Stimulated activated CD4-positive, alpha-beta T cell treated with anti-CD3 and anti-CD28 coated beads, Interleukin-1b, Interleukin-23, amount 100 ng/mL, for 1 hour (primary cell): ENCODE measurements at regions not wholly inside any gene's neighbourhood (a gene's known extent, or its start where the extent isn't known, plus 50 kb on each side); places are given as distances from the start of the nearest gene placed in this dataset.

ENCODE experiments used
- DNase-seq, 2 donors: peaks; one replicate each; pipeline ENCODE4 v3.0.0-alpha.2; 2020; ENCODE audit warnings: low read depth in 2 of 2

DNA sequence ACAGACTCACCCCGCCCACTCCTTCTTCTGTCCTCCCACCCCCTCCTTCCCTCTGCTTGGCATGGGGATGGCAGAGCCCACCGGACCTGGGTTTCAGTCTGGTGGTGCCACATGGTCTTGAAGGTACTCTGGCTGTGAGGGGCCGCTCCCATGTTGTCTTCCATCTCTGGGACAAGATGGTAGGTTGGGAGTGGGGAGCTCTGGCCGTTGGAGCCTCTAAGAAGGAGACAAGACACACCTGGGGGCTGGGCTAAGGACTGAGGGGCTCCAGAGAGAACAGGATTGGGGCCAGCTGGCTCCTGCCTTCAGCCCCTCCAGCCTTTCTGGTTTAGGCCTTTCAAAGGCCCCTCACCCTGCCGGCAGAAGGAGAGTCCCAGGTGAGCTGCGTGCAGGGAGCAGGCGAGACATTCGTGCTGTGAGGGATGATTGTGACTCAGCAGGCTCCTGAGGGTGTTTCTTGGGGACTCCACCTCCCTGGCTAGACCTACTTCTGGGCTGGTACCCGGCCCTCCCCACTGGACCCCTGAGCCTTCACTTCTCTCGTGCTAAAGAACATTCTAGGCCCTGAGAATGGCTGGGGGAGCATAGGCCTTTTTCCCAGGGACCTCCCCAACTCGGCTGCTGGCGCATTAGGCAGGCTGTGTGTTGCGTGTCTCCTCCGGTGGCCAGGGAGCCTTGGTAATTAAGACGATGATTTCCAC is 128.2 kb upstream of the HAAO start:
- no peak for DNase-seq

DNA sequence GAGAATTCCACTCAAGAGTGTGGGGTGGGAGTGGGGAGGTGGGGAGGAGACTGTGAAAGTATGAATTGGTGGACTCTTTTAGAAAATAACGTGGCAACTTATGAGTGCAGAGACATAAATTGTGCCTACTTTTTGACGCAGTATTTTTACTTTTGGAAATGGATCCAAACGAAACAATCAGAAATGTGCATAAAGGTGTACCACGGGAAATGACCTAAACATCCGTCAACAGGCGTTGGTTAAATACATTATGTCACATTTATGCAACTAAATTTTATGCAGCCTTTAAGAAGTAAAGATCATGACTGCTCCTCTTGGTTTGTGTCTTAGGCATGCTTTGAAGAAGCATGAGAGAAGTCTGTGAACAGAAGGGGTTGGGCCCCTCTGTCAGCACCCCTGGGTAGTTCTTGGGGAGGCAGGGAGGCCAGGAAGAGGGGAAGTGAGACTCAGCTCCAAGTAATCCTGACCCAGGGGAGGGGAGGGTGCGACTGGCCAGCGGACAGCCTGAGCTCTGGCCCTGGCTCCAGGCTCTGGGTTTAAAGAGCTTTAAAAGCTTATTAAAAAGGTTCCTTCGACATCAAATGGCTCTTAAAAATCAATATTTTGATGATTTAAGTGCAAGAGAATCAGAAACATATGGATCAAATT is 126.4 kb upstream of the HAAO start:
- no peak for DNase-seq

DNA sequence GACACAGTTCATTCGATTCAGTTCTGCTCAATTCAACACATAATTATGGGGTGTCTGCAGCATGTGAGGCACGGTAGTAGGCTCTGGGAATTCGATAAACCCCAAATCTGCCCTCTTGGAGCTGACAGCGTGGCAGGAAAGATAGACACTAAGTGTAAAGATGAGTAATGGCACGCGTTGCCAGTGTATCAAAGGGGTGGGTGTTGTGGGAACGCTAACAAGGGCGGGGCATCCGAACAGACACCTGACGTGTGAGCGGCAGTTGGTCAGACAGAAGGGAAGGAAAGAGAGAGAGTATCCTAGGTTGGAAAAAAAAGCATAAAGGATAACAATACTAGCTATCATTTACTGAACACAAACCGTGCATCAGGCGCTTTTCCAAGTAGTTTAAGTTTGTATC is 125.7 kb upstream of the HAAO start:
- DNase-seq, result no peak

DNA sequence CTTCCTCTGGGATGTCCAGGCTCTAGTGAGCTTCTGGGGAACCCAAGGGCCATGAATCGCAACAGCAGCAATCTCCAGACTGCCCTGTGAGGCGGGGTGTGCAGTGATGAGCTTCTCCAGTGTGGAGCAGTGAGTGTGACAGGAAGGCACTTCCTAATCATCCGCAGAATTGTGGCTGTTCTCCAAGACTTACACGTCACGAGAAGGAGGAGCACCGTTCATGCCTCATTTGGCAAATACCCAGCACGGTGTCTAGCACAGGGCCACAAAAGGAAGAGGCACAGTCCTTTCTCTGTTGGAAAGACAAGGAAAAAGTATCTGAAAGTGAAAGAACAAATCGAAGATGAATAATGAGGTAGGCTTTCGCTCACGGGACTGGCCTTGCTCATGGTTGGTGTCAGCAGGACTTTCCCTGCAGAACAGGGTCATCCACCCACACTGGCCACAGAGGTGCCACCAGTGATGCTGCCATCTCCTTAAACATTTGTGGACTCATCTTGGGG is 125.1 kb upstream of the HAAO start:
- no peak for DNase-seq

DNA sequence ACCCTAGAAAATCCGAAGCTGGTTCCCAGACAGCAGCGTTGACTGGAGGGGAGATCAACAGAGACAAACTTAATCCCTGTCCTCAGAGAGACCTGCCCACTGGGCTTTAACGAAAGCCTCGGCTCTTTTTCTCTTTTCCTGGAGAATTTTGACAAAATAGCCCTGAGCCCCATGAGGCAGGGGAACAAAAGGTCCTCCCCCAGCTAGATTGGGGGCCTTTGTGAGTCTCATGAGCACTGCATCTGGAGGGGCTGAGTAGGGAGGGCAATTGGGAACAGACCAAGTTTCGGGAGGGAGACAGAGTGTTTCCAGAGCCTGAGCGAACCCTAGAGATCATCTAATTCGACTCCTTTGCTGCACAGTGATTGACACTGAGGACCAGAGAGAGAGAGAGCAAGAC is 123.9 kb upstream of the HAAO start:
- no peak for DNase-seq

DNA sequence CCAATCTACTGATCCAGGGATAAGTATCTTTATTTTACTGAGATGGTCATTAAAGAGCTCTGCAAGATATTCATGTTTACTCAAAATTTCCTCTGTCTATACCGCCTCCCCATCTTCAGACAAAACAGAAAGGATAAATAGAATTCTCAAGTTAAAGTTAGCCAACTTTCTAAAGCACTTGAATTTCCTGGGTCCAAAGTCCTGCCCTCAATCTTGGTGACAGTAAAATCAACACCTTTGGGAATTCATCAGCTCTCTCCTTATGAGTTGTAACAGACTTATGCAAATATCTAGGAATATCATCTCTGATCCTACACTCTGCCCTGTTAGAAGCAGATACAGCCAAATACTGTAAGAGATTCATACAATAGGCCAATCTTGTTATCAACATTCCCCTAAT is 122.5 kb upstream of the HAAO start:
- no peak for DNase-seq

DNA sequence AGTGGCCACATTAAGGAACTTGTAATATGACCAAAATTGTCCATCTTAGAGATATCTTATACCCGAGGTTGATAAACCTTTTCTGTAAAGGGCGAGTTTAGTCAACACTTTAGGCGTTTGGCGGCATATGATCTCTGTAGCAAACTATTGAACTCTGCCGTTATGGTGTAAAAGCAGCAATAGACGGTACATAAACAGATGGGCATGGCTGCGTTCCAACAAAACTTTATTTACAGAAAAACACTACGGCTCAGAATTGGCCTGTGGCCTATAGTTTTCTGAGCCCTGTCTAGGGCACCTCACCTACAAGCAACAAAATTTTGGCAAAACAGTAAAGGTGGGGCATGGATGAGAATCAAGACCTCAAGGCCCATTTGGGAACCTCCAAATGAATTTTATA is 121.9 kb upstream of the HAAO start:
- DNase-seq, result no peak

DNA sequence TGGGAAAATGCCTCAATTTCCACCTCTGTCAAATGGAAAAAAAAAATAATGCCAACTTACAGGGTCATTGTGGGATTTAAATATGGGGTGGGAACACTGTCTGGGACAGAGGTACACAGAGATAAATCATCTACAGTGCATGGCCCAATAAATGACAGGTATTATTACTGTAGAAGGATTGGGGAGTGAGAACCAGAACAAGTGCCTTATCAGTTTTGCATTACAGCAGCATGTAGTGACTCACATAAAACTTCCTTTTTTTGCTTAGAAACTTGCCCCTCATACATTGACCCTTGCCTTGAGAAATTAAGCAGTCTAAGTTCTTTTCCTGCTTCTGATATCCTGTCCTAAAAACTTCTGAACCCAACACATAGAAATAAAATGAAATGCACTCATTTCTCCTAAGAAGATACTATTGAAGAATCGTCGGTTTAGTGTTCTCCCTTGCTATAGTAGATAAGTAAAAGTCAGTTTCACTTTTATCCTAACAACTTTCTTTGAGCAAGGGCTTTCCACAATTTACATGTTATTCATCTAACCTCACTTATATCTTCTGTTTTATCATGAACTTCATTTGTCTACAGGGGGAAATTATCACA is 121.0 kb upstream of the HAAO start:
- no peak for DNase-seq

DNA sequence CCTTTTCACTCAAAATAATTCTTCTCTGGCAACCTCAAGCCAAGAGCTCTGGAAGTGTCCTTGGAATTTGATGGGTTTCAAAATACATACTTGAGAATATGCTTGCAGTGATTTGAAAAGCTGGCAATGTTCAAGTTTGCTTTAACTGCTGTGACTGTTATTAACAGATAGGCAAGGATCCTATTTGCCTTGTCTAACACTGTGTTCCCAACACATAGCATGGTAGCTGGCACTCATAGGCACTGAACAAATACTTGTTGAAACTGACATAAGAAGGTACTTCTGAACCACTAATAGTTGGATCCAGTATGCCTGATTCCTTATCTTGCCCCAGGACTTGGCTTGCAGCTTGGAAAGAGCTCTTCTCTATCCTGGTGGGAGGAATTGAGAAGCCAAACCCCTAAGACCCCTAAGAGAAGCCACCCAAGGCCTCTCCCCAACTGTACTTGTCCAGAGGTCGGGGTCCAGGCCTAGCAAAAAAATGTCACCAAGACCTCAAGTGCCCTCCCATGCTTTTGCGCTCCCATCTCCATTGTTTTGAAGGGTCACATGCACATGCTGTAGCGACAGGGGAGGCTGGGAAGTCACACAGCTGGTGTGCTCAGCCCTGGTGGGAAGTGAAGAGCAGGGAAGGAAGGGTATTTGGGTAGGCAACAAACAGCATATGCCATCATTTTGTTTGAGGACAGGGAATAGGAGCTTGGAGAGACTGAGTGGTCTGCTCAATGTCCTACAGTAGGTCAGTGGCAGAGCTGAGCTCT is 118.4 kb upstream of the HAAO start:
- no peak for DNase-seq

DNA sequence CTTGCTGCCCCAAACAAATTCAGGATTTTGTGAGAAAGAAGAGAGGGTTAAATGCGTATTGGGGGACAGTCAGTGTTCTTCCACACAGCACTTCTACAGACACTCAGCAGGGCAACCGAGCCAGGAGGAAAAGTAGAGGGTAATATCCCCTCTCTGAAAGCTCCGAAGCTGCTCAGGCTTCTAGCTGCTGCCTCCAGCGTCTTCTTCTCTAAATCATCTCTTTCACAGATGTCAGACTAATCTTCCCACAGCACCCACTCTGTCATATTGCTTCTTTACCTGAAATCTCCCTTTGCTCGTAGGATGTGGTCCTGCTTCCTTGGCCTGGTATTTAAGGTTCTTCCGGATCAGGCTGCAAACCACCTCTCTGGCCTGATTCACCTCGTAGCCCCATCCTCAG is 117.6 kb upstream of the HAAO start:
- DNase-seq, result no peak

DNA sequence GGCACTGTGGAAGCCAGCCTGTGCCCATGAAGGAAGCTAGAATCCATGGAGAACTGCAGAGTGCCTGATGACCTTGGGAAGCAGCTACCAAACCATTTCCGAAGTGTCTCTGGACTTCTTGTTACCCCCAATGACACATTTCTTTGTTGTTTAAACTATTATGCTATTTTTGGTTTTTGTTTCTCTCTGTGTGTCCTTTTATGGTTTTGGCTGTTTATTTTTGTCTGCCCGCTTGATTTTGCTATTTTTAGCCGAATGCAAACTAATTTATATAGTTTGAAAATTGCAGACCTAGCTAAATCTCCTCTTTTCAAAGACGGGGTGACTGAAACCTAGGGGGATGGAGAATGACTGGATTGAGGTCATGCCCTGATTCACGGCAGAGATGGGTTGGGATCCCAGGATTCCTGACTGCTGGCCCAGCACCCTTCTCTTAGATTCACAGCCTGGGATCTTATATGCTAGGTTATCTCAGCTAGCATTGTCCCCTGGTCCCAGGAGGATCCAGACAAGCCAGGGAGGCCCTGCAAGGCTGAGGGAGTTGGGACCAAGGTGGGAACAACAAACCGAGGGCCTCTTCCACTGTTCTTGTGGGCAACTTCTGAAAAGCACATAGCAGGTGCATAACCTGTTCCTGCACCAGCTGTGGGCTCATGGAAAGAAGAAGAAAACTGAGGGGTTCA is 116.3 kb upstream of the HAAO start:
- no peak for DNase-seq

DNA sequence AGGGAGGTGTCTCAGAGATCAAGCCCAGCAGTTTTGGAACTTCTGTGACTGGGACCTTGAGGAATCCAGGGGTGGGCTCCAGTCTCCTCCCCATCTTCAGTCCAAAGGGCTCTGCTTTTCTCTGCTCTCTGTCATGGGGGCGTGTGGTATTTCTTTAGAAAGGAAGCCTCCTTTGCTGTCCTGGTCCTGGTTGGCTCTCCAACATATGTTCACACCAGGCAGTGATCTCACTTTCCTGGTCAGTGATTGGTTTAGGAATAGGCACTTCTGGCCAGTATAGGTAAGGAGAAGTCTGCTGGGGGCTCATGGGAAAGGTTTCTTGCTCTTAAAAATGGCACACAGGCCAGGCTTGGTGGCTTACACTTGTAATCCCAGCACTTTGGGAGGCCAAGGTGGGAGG is 115.5 kb upstream of the HAAO start:
- DNase-seq, result no peak

DNA sequence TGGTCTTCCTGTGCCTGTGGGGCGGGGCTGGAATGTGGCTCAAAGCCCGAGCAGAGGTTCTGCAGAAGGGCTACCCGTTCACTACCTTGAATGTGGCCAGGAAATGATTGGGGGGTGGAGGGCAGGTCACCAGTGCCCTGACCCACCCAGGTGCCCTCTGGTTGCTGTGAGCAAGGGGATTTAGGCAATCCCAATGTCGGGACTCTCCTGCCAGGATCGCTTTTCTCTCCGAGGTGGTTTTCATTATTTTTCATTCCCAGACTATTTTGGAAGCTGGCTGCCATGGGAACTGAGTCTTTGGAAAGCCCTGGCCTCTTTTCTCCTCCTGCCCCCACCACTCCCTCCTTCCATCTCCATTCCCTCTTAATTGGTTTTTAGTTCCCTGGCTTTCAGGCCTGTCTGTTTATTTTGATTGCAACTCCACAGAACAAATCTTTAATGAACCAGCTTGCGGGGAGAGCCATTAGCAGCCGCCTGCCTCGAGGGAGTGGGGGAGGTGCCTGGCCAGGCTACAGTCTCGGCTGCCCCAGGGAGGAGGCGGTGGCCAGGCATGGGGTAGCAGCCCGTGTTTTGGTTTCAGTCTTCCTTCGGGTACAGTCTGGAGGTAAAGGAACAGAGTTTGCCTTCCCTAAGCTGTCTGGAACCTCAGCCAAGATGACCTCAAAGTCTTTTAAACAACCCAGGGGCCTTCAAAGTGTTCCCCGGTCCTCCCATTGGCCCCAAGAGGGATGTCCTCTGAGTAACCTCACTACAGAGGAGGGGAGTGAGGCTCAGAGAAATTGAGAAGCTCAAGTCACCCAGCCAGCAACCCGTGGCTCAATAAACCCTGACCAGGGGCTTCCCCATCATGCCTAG is 114.4 kb upstream of the HAAO start:
- DNase-seq, result no peak

DNA sequence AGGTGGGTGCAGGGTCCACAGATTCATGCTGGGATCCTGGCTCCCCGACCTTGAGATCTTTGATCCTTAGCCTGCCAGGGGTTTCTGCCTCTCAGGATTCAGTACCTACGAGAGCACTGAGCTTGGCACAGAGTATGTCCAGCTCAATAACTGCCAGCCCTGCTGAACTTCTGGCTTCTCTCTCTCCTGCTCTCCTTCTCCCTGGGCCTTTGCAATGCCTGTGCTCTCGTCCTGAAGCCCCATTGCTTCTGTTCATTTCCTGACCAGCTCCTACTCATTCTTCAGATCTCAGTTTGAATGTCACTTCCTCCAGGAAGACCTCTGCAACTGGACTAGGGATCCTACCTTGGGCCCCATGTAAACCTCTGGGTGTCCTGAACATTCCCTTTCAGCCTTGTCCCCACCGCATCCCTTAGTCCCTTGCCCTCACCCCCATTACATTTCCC is 113.8 kb upstream of the HAAO start:
- no peak for DNase-seq

DNA sequence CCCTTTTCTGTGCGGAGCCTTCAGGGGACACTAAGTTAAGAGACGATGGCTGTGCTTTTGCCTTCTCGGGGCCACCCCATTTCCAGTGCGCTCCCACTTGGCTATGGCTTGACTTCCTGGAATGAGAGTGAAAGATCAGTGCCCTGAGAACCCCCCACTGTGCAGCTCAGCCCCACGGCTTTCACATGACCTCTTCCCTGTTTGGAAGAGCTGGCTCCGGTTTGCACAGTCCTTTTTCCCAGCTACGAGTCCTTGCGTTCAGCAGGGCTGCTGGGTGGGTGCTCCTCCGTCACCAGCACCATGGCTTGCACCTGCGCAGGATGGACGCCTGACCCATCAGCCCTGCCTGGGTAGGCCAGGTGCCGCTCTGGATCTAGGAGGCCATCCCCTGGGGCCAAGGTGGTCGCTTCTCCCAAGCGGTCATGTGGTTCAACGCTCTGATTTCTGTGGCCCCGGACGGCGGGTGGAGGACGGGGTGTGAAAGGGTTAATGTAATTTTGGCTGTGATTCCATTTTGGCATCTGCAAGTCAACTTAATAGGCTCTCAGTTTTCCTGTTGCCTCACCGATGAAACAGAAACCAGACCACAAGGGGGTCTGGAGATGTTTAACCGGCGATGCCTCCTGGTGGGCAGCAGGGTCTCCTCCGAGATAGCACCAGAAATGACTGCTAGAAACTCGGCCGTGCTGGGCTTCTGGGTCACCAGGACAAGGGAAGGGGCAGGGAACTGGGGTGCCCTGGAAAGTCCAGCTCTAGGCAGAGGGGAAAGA is 113.1 kb upstream of the HAAO start:
- DNase-seq, result no peak

DNA sequence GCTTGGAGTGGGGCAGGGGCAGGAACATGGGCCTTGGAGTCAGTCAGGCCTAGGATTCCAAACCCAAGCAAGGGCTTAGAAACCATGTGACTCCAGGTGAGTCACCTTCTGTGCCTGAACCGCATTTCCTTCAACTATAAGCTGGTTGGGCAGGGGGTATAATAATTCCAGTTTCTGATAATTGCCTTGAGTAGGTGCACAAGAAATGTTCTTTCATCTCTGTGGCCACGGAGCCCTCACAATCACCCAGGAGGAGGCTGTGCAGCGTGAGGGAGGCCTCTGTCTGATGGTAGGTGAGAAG is 112.1 kb upstream of the HAAO start:
- DNase-seq, result no peak

DNA sequence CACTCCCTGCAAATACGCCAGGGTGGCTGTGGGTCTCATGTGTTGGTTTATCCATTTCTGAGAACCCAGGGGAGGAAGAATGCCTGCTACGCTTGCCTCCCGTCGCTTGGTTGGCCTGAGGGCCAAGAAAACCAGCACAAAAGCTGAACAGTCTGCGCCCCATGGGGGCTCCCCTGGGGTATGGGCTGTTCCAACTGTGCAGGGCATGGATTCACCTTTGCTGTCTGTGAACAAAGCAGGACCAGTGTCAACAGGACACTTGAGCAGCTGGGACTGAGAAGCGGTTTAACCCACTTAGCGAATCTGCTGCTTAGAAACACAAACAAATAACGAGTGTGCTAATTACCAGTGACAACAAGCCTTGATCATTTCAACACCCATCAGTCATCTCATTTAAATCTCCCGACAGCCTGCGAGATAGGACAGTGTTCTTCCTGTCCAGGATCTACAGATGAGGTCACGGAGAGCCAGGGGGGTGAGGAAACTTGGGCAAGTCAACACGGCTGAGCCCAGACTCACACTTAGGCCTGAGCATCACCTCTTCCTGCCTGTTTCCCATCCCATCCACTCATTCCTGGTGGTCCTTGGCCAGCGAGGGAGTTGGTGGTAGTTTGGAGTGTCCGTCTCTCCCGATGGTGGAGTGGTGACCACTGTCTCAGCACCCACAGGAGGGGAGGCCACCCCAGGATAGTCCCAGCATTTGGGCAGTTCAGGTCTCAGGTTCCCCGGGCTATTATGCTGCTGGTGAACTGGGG is 111.6 kb upstream of the HAAO start:
- DNase-seq, result no peak

DNA sequence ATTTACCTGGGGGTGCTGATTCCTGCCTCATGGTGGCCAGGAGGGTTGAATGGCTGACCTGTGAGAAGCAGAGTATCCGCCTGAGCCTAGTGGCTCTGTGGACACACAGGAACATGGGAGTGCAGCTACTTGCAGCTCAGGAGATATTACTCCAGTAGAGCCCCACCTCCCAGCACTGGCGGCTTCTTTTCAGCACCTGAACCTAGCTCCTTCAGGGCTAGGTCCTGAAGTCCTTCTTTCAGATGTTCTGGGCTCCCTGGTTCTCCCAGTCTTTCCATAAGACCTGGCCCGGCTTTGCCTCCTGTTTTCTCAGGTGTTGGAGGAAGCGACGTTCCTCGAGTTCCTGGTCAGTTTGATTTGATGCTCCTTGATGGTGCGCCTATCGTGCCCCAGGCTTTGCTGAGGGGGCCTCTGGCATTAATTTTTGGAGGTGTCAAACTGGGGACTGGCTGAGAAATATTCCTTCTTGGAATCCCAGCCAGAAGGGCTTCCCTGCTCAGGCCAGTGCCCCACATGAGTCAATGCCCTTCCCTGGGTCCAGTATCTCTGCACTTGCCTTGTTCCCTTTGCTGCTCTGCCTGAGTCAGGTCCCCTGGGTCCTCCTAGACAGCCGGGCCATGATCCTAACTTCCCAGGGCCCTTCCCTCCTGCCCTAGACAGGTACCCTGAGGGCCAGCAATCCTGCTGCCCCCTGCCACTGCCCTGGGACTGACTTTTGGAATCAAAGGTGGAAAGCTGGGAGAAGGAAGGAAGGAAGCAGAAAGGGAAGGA is 110.7 kb upstream of the HAAO start:
- DNase-seq, result no peak
